Stromal cell of bone marrow (primary cell): ENCODE measurements at regions not wholly inside any gene's neighbourhood (a gene's known extent, or its start where the extent isn't known, plus 50 kb on each side); places are given as distances from the start of the nearest gene placed in this dataset.
A peak's percentile ranks its signal among the peaks of the same experiment; 100 is the strongest.
"Not testable (repeated sequence)": the region's sequence is repeated elsewhere in the genome, so short reads cannot be mapped to it uniquely, and the experiment has no call there.

Experiments used
- DNase-seq: peaks from one replicate; pipeline ENCODE4 v3.0.0-alpha.2; 2012; ENCODE audit warnings: low read depth

GRCh38 chr13:44887515-44887914 is 101.8 kb downstream of the NUFIP1 start:
- DNase-seq, result no peak

- peak; percentile 82 for DNase-seq
Measured at GRCh38 chr13:44884076-44884729, 105.1 kb downstream of the NUFIP1 start.

- peak; percentile 48 for DNase-seq
Measured at GRCh38 chr13:44879452-44880058, 109.7 kb downstream of the NUFIP1 start.

GRCh38 chr13:44876782-44877324 is 112.4 kb downstream of the NUFIP1 start:
- no peak for DNase-seq

- DNase-seq, result no peak
Measured at GRCh38 chr13:44874886-44875630, 114.2 kb downstream of the NUFIP1 start.

- DNase-seq, result no peak
Measured at GRCh38 chr13:44874176-44874575, 115.1 kb downstream of the NUFIP1 start.

- DNase-seq, result no peak
Measured at GRCh38 chr13:44873461-44873860, 115.8 kb downstream of the NUFIP1 start.

- DNase-seq, result no peak
Measured at GRCh38 chr13:44872751-44873150, 116.5 kb downstream of the NUFIP1 start.

- DNase-seq, result no peak
Measured at GRCh38 chr13:44870456-44870929, 118.8 kb downstream of the NUFIP1 start.

- no peak for DNase-seq
Measured at GRCh38 chr13:44869167-44869566, 120.1 kb downstream of the NUFIP1 start.

GRCh38 chr13:44868397-44868796 is 120.9 kb downstream of the NUFIP1 start:
- no peak for DNase-seq

- DNase-seq, result no peak
Measured at GRCh38 chr13:44867825-44868224, 121.4 kb downstream of the NUFIP1 start.

GRCh38 chr13:44866411-44866911 is 122.8 kb downstream of the NUFIP1 start:
- no peak for DNase-seq

GRCh38 chr13:44865722-44866410 is 123.4 kb downstream of the NUFIP1 start:
- DNase-seq, result no peak

- DNase-seq, result not testable (repeated sequence)
Measured at GRCh38 chr13:44863641-44864040, 125.6 kb downstream of the NUFIP1 start.

- no peak for DNase-seq
Measured at GRCh38 chr13:44860454-44860853, 128.8 kb downstream of the NUFIP1 start.

GRCh38 chr13:44857736-44858135 is 131.5 kb downstream of the NUFIP1 start:
- DNase-seq, result no peak

- DNase-seq, result no peak
Measured at GRCh38 chr13:44857061-44857460, 132.2 kb downstream of the NUFIP1 start.

- DNase-seq, result no peak
Measured at GRCh38 chr13:44855860-44856259, 133.4 kb downstream of the NUFIP1 start.

GRCh38 chr13:44854313-44855060 is 134.8 kb downstream of the NUFIP1 start:
- DNase-seq, result no peak

- DNase-seq, result no peak
Measured at GRCh38 chr13:44853641-44854040, 135.6 kb downstream of the NUFIP1 start.
